ENCODE measurements at regions not wholly inside any gene's neighbourhood (a gene's known extent, or its start where the extent isn't known, plus 50 kb on each side); places are given as distances from the start of the nearest gene placed in this dataset.

DNA sequence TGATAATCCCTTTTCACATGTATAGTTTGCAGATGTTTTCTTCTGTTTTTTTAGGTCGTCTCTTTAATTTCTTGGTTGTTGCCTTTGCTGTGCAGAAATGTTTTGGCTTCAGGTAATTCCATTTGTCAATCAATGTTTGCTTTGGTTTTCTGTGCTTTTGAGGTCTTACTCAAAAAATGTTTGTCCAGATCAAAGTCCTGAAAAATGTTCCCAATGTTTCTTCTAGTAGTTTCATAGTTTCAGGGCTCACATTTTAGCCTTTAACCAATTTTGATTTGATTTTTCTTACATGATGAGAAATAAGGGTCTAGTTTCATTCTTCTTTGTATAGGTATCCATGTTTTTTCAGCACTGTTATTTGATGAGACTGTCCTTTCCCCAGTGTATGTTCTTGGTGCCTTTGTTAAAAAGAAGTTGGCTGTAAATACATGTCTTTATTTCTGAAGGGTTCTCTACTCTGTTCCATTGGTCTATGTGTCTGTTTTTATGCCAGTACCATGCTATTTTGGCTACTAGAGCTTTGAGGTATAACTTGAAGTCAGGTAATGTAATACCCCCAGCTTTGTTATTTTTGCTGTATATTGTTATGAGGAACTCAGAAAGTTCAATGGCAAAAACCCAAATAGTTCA is 578.7 kb upstream of the SEL1L start (continued):
- TF ChIP-seq ZNF462 (CRISPR knock-in tag; IDR thresholded peaks at IDR 0.05): no peak
- no peak for TF ChIP-seq NANOG (IDR thresholded peaks at IDR 0.05; ENCODE audit: borderline replicate concordance)
- TF ChIP-seq ZNF114 (CRISPR knock-in tag; IDR thresholded peaks at IDR 0.05): no peak
- TF ChIP-seq ZNF331 (CRISPR knock-in tag; IDR thresholded peaks at IDR 0.05; ENCODE audit: low read depth): no peak

DNA sequence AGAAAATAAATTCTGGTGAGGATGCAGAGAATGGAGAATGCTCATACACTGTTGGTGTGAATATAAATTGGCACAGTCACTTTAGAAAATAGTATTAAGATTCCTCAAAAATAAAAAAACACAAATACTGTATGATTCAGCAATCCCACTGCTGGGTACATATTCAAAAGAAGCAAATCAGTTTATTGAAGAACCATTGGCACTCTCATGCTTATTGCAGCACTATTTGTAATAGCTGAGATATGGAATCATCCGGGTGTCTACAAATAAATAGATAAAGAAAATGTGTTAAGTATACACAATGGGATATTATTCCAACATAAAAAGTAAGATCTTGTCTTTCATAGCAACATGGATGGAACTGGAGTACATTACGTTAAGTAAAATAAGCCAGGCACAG is 579.4 kb upstream of the SEL1L start:
- Histone ChIP-seq H3K4me2 (no peak overlapping the region), H3K27me3 (ENCODE audit: insufficient read depth) (no peaks in the 10 kb centered on the region), H3F3A (replicated peaks; ENCODE audit: low read depth) (no peaks in the 10 kb centered on the region), H3K36me3 (ENCODE audit: insufficient read depth) (no peaks in the 10 kb centered on the region), H3K9me2 (ENCODE audit: insufficient read depth) (no peaks in the 10 kb centered on the region), H4K20me1 (replicated peaks; ENCODE audit: insufficient read depth) (no peaks in the 10 kb centered on the region), H2AFZ (no peak overlapping the region), H3K4me1 (ENCODE audit: insufficient read depth) (no peaks in the 10 kb centered on the region), H3K4me3 (no peak overlapping the region), H3K79me2 (replicated peaks; ENCODE audit: insufficient read depth) (no peaks in the 10 kb centered on the region), H3K27ac (ENCODE audit: low read depth) (no peak overlapping the region)
- H3K4me1 Mint-ChIP-seq: no peaks in the 10 kb centered on the region
- no peak for ATAC-seq
- no peak overlapping the region for H3K4me3 Mint-ChIP-seq
- H3K9me3 Mint-ChIP-seq: peaks cover 91% of the 10 kb centered on the region
- no peak for DNase-seq (ENCODE audit: low spot score)
- H3K36me3 Mint-ChIP-seq (ENCODE audit: low read depth): peaks cover 9% of the 10 kb centered on the region; the same call in 2 of the 3 replicates
- H3K27me3 Mint-ChIP-seq (ENCODE audit: insufficient read depth, low read depth, poor library complexity): peaks cover 3% of the 10 kb centered on the region
- no peak overlapping the region for H3K27ac Mint-ChIP-seq
- TF ChIP-seq EZH2phosphoT487 (IDR thresholded peaks at IDR 0.05; ENCODE audit: unreplicated experiment) (no peak), EZH2 (IDR thresholded peaks at IDR 0.05; ENCODE audit: low read depth, unreplicated experiment) (no peak), ZNF462 (CRISPR knock-in tag; IDR thresholded peaks at IDR 0.05) (no peak), POLR2AphosphoS5 (IDR thresholded peaks at IDR 0.05; ENCODE audit: low read depth) (no peak), CTCF (conservative IDR thresholded peaks at IDR 0.05; ENCODE audit: low read depth in 2 of 2) (no peak)

All from GM23338 (cell line).